GM19238 (cell line): ENCODE measurements at regions not wholly inside any gene's neighbourhood (a gene's known extent, or its start where the extent isn't known, plus 50 kb on each side); places are given as distances from the start of the nearest gene placed in this dataset.

Source experiments
- DNase-seq: peaks from one replicate; pipeline ENCODE4 v3.0.0; 2011; ENCODE audit warnings: low spot score; ENCODE audit not compliant: insufficient read length

DNA sequence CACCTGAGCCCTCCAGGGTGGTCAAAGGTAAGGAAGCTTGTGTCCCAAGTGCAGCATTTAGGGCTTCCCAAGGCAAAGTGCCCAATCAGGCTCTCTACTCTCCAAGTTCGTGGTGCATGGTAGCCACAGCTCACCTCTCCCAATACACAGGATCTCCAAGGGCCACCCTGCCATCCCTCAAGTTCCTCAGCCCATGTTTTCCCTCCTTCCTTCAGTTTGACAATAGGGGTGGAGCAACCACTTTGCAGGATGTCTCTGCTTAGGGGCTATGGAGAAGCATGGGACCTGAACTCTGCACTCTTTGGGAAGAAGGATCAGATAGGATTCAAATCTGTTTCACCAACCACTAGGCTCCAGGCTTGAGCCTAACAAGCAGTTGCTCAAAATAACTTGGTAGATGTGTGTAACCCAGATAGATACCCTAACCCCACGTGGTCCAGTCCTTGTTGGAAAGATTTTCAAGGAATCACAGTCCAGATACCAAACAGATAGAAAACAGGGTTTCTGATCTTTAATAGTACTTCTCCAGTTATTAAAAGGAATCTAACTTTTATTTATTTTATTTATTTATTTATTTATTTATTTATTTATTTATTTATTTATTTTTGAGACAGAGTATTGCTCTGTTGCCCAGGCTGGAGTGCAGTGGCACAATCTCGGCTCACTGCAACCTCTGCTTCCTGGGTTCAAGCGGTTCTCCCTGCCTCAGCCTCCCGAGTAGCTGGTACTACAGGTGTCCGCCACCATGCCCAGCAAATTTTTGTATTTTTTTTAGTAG lies 248.1 kb downstream of the CTTN start:
- DNase-seq, result no peak

- DNase-seq, result no peak
These were observed 249.1 kb downstream of the CTTN start for GRCh38 chr11:70647188-70648166.

GRCh38 chr11:70650075-70650909 lies 252.0 kb downstream of the CTTN start:
- peak; percentile 37 for DNase-seq

GRCh38 chr11:70651031-70651430 lies 252.7 kb downstream of the CTTN start:
- no peak for DNase-seq

GRCh38 chr11:70654016-70654415 lies 255.7 kb downstream of the CTTN start:
- no peak for DNase-seq

- no peak for DNase-seq
These were observed 257.5 kb downstream of the CTTN start for GRCh38 chr11:70655816-70656215.

DNA sequence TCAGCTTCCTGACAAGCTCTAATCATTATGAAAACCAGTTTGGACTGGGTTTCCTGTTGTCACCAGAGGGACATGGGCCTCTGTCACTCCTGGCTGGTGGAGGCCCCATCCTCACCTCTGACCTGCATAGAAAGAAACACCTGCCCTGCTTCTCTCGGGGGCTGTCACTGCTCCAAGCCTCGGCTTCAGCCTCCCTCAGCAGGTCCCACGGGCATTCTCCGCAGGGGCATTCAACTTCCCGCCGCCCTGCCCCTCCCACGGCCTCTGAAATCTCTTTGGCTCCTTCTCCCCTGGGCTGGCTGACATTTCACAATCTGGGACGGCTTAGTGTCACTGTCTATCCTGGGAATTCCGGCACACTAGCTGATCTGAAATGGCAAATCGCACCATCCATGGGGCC lies 257.9 kb downstream of the CTTN start:
- no peak for DNase-seq

DNA sequence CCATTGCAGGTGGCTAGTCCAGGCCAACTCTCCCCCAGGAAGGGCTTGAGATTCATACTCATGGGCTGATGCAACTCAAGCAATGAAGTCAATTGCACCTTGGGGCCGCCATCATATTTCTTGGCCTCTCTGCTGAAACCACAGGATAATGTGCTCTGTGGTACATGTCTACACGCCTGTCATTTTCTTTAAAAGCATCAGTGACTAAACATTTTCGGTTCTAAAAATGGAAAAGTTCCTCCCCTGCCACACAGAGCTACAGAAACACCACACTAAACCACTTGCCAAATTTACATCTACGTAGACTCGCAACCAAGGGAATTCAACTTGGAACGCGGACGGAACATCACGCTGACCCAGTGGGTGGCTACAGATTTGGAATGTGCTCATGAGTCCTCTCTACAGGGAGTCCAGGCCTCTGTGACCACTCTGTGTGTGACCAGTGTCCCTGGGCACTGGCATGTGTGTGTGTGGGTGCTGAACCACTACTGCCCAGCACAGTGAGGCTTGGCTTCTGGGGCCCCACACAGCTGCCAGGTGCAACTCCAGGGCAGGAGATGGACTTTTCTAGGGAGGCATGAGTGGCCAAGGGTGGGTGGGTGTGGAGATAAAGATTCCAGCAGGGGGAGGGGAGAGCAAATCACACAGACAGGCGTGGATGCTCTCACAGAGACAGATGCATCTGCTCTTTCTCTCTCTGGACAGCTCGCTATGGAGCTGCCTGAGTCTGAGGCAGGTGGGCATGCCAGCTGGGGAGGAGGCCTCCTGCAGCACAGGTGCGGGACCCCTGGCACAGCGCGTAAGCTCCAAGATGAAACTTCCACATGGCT lies 261.9 kb downstream of the CTTN start:
- DNase-seq, result no peak

DNA sequence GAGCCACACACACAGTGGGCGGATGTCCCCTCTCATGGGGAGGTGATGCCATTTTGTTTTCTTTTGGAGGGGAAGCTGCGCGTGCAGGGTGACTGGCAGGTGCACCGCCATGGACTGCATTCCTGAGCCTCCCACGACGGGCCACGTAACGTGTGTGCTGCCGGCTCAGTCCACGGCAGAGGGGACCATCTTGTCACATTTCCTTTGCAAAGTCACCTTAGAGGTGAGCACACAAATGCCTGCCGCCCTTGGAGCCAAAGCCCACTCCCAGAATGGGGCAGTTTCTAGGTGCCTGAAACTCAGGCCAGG lies 262.5 kb downstream of the CTTN start:
- DNase-seq, result no peak

GRCh38 chr11:70661761-70662501 lies 263.6 kb downstream of the CTTN start:
- no peak for DNase-seq

GRCh38 chr11:70662691-70663098 lies 264.4 kb downstream of the CTTN start:
- no peak for DNase-seq

GRCh38 chr11:70663815-70664214 lies 265.5 kb downstream of the CTTN start:
- DNase-seq, result no peak

DNA sequence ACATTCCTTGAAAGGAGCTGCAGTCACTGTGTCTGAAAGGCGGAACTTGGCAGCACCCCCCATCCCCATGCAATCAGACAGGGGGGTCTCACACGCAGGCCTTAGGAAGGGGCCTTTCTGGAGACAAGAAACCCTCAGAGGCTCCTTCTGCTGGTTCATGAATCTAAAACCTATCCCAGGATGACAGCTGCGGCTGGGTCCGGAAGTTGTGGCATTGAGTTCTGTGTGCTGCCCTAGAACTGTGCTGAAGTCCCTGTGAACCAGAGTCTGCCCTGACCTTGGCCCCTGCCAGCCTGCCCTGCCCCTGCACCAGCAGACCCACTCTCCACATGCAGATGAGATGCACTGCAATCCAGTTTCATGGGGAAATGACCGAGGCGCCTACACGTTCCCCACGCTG lies 268.0 kb downstream of the CTTN start:
- no peak for DNase-seq

GRCh38 chr11:70667767-70668166 lies 269.4 kb downstream of the CTTN start:
- no peak for DNase-seq

GRCh38 chr11:70668204-70669202 lies 270.2 kb downstream of the CTTN start:
- DNase-seq, result no peak

- DNase-seq, result no peak
These were observed 271.0 kb downstream of the CTTN start for GRCh38 chr11:70669281-70669680.

GRCh38 chr11:70669871-70670675 lies 271.7 kb downstream of the CTTN start:
- DNase-seq, result no peak

DNA sequence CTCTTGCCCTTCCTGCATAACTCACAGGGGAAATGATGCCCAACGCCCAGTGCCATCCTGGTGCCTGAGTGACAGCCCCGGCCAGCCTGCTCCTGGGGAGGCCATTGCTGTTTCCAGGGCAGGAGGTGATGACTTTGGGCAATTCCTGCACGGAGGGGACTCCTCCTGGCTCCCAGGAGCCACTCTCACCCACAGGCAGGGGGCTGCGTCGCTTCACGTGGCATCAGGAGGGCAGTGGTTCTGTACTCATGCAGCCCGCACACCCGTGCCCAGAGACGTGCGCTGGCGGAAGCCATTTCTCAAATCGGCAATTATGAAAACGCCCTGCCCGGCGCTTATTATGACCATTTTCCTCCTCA lies 272.3 kb downstream of the CTTN start:
- DNase-seq, result no peak
